ENCODE measurements at regions not wholly inside any gene's neighbourhood (a gene's known extent, or its start where the extent isn't known, plus 50 kb on each side); places are given as distances from the start of the nearest gene placed in this dataset.

DNA sequence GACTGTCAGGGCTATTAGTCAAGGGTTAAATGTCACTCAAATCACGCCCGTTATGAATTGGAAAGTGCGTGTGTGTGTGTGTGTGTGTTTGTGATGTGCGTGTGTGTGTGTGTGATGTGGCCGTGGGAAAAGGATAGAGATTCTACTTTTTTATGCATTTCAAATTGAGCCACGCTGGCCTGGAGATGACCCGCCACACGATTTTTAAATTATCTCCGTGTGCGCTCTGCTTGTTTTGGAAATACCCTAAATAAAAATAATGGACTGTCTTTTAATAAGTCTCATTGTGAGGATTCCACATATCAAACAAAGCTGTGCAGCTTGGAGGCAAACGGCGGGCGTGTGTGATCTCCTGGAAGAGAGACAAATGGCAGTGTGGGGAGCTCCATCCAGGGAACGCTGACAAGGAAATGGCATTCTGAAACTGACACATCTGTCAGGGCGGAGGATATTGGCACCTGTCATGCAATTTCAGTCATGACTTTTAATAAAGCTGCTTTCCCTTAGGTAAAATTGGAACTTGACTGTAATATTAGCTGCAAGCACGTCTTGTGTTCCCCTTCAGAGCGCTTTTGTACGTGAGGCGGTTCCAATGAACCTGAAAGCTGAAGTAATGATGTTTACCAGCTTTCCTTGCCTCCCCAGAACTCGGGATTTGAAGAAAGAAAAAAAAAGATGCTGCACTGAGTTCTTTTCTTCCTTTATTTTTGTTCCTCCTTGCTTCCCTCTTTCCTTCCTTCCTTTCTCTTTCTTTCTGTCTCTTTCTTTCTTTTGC, 381.8 kb upstream of the SMIM21 start:
- DNase-seq (ENCODE audit: low spot score) = no peak

DNA sequence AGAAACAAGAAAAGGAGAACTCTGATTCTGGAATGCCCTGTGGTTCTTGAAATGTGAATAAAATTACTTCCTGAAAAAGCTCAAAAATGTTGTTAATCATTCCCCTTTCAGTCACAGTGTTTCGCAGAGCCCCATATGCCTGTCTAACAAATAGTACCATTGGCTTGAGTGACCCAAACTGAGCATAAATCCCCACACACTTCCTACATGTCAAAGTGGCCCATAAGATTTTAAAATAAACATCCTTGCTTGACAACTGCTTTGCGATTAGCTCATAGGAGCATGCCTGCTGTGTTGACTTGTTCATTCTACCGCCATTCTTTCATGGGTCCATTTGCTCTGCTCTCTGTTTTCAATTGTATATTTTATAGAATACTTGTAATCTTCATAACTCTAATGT, 377.8 kb upstream of the SMIM21 start:
- no peak for DNase-seq (ENCODE audit: low spot score)

DNA sequence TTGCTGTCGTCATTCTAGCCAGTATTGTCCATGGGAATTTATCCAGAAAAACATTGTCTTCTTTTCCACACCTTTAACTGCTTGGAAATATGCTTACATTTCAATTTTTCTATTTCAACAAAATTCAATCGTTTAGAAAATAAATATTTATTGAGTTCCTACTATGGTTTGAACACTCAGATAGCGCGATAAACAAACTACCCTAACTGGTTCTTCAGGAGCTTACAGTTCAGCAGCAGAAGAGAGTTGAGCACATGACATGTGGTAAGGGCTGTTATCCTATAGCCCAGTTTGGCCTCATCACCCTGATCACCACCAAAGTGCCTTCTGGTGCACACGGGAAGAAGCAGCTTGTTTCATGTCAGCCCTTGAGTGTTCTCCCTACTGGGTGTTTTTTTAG, 375.2 kb upstream of the SMIM21 start:
- DNase-seq (ENCODE audit: low spot score) = no peak

DNA sequence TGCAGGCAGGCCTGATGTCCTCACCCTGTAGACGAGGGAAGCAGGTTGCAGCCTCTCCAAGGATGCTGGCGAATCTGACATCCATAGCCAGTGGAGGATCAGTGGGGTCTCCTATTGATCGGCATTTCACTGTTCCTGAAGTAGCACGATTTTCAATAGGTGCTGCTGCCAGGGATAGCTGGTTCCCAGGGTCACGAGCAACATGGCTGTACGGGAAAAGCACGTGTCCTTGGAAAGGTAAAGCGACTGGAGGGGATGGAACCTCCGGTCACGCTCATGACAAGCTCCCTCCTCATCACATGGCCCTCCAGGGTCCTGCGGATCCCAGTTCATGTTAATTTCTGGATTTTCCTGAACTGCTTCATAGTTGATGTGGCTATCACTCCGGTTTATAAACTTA, 373.7 kb upstream of the SMIM21 start:
- DNase-seq (ENCODE audit: low spot score) = no peak

DNA sequence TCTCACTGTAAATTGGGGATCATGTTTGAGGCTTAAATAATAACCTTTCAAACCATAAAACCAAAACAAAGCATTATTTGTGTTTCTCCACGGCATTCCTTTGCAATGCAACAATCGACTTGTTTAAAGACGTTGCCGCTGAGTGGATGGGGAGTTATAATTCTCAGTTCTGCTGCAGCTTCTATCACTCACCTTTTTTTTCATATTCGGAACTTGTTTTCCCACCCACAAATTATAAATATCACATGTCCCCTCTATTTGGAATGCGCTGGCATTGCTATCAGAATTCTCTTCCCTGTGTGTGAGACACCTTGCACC, 372.8 kb upstream of the SMIM21 start:
- DNase-seq (ENCODE audit: low spot score) = no peak

DNA sequence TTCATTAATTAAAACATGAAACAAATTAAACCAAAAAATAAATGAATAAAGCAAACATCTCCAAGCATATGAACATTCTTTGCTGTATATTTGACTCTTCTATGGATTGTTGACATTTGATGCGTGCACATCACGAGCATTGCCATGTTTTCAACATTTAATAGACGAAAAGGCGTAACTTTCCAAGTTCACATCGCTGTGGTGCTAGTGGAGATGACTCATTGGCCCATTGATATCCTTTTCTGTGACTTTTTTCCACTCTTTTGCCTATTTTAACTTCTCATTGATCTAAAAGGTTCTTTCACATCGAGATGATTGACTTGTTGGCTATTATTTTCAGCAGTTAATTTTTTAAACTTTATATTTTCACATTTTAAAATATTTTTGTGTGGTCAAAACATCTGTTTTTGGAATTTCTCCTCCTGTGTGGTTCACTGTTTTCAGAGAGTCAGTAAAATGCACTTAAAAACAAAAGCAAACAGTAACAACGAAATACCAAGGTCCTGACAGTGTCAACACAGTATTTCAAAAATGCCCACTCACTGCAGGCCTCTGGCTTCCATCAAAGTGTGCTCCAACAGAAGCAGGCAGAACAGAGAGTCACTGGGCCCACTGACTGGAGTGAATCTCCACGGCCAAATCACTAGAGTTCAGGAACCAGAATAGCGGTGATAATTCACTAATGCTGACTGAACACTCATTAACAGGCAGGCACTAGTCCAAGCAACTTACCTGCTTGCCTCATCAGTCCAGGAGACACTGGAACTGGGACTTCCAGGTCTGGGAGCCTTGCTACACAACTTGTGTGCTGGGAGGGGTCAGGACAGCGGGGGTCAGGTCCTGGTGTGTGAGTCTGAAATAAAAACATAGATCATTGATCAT, 372.2 kb upstream of the SMIM21 start:
- DNase-seq (ENCODE audit: low spot score) = no peak

DNA sequence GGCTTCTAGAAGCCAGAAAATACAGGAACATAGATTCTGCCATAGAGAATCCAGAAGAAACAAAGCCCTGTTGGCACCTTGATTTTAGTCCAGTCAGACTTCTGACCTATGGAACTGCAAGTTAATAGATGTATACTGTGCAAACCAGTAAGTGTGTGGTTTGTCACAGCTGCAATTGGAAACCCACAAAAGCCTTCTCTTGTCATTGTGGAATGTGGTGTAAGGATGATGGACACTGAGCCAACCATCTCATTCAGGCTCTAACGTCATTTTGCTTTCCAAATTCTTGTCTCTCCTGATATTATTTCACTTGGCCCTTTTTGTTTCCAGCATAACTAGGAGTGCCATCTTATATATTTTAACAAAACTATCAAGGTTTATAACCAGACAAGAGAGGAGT, 369.5 kb upstream of the SMIM21 start:
- no peak for DNase-seq (ENCODE audit: low spot score)

DNA sequence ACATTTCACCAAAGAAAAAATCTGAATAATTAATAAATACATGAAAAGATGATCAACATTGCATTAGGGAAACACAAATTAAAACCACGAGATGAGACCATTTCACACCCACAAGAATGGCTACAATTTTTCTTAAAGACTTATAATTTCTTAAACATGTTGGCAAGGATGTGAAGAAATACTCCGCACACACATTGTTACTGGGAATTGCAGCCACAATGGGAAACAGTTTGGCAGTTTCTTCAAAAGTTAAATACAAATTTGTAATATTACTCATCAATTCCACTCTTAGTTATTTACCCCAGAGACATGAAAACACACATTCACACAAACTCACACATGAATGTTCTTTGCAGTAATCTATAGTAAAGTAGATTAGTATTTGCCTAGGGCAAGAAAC, 363.3 kb upstream of the SMIM21 start:
- DNase-seq (ENCODE audit: low spot score) = no peak

DNA sequence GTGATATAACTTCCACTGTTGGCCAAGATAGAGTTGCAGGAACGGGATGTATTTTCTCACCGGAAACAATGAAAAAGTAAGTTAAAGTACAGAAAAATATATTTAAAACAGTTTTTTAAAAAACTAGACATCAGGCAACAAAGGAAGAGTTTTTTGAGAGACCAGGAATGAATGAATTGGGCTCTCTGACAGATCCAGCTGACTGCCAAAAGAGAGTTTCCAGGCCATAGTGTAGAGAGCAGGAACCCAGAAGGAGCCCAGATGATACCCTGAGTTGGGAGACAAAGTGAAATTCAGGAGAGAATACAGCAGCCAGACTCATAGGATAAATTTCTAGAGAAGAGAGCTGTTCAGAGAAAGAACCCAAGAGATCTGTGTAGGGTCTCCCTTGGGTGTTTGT, 362.6 kb upstream of the SMIM21 start:
- DNase-seq (ENCODE audit: low spot score) = no peak

DNA sequence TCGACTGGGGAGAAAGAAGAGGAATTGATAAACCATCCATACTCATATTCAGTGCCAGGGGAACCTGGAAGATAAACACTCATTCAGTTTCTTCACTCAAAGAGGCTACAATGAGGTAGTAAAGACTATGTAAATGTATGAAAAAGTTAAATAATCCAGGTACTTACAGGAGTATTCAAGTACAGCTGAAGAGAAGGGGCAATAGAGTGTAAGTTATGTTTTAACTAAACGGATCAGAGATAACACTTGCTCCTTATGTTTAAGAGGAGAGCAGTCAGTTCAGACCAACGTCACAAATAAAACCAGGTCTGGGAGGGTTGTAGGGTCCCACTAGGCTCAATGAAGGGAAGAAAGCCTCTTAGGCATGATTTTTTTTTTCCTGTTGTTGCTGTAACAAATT, 358.3 kb upstream of the SMIM21 start:
- DNase-seq (ENCODE audit: low spot score) = no peak

DNA sequence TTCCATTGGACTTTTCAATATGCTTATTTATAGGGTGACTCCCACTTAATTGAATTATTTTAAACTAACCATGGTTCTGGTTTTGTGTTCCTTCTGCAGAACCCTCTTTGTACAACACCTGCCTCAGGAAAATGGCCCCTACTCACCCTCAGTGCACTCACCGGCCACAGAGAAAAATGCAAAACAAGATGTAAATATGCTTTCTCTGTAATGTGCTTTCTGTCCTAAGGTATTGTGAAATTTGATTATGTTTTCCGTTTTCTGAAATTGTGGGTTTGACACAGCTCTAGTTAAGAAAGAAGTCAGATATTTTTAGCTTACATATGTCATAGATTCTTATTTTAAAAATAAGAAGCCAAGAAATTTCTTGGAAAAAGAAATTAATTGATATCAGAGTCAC, 357.7 kb upstream of the SMIM21 start:
- no peak for DNase-seq (ENCODE audit: low spot score)

DNA sequence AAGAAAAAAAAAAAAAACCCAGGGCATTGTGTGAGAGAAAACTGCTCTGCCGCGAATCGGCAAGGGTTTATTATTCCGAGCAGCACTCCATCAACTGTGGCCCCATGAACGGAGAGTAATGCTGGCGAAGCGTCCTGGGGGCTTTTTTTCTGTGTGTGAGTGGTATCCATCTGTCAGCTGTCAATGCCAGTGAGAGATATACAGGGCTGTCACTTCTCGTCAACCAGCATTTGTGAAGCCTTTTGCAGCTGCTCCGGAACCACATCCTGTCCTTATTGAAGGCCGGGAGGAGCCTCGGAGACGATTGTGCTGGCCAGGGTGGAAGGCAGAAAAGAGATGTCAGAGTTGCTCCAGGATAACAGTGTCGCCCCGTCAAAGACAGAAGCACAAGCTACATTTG, 356.9 kb upstream of the SMIM21 start:
- peak; percentile 13 for DNase-seq (ENCODE audit: low spot score)

DNA sequence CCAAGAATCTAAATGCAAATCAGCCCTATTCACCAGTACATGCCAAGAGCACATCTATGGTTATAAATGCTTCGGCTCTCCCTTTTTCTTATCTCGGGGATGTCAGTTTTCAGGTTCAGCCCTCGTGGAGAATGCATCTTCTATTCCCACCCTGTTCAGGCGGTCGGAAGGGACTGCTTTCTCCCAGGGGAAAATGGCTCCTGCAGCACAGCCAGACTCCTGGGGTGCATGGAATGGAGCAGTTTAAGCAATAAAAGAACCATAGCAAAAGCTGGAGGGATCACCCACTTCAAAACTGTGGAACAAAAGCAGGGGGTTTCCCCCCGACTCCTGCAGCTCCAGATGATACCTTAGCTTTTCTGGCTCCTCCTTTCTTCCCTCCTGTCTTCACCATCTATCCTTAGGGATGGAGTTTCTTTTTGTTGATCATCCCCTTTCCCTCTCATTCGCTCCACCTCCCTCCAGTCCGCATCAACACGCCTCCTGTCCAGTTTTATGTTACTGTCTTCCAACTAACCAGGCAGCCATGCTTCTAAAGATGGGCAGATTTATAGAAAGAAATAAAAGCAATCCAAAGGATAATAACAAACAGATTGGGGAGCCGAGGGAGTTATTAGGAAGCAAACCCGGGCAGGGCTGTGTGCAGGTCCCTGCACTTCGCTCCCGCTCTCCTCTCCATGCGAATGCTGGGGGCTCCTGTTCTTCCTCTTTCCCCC, 356.2 kb upstream of the SMIM21 start:
- DNase-seq (ENCODE audit: low spot score) = peak; percentile 24

DNA sequence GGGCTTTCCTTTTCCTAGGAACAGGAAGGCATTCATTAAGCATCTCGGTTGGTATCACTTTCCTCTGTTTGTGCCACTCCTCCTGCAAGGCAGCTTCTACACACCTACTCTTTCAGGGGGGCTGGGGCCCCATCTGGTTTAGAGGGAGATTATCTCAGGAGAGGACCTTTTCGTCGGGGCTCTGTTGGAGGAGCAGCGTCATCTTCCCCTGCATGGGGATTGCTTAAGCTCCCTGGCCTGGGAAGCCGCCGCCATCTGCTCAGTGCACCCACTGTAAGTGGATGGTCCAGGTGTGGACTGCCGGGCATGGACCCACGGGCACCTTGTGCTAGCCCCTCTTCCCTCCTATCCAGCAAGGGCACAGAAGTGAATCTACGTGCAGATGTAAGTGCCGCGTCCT, 355.3 kb upstream of the SMIM21 start:
- no peak for DNase-seq (ENCODE audit: low spot score)

DNA sequence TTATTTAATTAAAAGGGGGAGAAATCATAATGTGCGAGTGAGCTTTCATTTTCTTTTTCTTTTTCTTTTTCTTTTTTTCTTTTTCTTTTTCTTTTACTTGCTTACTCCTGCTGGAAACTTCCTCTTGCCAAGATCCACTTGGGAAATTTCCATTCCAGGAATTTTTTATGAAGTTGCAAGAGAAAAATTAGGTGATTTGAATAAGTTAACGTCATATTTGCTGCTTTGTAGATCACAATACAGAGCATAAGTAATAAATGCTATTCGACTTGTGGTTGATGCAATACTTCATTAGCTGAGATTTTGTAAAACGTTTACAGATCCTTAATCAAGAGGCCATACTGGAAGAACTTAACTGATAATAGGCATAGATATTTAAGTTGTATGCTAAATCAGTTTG, 354.7 kb upstream of the SMIM21 start:
- DNase-seq (ENCODE audit: low spot score) = no peak

DNA sequence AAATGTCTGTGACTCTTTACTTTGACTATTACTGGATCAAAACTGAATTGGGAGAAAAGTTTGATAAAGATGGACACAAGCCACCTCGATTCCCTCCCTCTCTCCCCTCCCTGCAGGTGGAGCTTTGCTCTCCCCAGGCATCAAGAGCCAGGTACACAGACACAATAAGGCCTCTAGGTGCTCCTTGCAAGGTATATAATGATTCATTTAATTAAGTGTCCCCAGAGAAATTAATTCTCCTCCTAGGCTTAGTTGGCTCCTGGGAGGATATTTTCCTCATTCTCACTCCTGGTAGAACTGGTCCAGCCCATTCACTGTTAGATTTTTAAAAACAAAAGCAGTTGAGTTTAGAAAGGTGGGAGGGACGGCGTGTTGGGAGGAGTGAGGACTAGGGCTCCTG, 352.4 kb upstream of the SMIM21 start:
- no peak for DNase-seq (ENCODE audit: low spot score)

DNA sequence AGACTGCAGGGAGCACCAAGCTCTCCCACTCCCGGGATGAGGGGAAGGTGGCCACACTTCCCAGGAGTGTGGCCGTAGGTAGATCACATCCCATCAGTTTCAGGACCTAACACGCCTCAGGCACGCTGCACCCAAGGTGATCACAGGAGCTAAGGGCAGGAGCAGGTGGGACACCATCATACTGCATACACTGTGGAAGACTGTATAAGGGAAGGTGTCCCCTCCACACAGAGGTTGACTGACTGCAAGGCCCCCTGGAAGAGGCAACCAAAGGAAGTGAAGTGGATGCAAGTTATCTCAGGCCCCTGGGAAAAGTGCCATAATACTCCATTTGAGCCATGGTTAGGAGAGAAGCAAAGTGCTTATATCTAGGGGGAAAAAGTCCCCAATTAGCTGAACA, 351.9 kb upstream of the SMIM21 start:
- no peak for DNase-seq (ENCODE audit: low spot score)

DNA sequence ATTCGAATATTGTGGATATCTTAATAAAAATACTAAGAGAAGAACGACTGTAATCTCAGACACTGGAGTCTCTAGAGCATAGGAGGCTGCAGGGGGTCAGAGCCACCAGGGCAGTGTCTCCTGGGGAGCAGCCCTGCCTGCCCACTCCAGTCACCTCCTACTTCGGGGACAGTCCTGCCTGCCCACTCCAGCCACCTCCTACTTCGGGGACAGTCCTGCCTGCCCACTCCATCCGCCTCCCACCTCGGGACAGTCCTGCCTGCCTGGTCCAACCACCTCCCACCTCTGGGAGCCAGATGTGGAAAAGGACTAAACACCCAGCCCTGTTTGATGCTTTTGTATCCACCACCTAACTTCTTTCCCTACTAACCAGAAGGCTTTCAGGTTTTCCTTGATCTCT, 350.1 kb upstream of the SMIM21 start:
- no peak for DNase-seq (ENCODE audit: low spot score)

DNA sequence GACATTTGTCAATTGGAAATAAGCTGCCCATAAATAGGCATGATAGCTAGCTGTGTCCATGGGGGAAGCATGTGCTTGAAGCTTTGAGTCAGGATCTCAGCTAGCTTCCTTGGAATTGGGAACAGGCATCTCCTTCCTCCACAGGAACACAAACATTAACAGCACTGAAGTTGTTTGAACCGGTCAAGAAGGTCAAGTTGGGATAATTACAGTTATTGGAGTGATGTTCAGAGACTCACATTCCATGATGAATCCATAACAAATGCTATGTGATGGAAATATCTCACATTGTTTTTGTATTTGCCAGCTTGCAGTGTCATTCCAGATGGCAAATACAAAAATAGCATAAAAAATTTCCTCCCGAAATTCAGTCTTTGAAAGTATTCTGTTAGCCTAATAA, 347.6 kb upstream of the SMIM21 start:
- DNase-seq (ENCODE audit: low spot score) = no peak

DNA sequence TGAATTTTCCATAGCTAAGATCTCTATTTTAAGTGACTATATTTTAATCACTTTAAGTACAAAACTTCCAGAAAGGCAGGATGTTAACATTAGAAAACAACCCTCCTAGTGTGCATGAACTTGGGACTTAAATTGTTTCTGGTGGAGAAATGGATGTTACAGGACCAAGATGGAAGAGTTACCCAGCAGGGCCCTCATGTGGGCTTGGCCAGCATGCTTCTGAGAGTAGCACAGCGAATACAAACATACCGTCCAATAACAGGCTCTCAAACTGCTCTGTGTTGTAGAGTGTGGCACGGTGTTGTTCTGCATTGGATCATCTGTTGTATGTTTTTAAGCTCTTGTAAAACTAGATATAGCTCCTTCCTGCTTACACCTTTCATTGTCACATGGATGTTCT, 346.1 kb upstream of the SMIM21 start:
- DNase-seq (ENCODE audit: low spot score) = no peak

DNA sequence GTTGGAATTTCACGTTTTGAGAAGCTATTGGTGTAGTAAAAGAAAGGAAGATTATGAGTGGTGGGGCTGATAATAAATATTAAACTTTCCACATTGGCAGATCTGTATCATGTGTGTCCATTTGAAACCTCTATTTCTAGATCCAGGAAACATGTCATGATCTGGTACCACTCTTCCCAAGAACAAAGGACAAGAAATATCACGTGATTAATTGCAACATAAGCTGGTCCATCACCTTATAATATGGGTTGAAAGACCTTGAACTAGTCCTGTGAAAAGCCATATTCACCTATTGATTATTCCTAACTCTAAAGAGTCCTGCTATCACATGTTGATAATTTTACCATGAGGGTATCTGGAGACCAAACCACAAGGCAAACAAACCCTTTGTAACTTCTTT, 335.3 kb upstream of the SMIM21 start:
- DNase-seq (ENCODE audit: low spot score) = no peak

DNA sequence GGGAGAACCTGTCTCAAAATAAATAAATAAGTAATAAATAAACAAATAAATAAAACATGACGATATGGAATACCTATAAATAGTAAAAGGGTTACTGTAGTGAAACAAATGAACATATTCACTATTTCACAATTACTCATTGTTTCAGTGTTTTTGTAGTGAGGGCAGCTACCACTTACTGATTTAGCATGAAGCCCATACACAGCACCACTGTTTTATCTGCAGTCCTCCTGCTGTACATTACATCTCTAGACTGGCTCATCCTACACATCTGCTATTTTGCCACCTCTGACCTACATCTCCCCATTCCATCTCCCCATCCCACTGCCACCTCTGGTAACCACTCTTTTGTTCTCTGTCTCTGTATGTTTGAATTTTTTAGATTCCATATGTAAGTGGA, 332.7 kb upstream of the SMIM21 start:
- DNase-seq (ENCODE audit: low spot score) = no peak

DNA sequence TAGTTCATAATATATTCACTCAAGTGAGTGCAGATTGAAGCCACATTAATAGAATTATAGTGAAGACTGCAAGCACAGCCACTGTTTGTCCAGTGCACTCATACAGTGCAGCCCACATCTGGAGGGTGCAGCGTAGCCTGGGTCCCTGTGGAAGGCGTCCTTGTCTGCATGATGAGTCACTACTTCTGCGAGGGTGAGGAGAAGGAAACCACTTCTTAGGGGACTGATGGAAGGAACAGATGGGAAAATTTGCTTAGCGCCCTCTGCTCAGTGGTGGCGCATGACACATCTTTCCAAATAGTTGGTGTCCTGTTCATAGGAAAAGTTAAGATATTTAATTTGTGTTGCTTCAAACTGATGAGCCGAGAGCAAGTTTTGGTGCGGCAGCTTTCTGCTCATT, 330.4 kb upstream of the SMIM21 start:
- DNase-seq (ENCODE audit: low spot score) = no peak
